ENCODE measurements at regions not wholly inside any gene's neighbourhood (a gene's known extent, or its start where the extent isn't known, plus 50 kb on each side); places are given as distances from the start of the nearest gene placed in this dataset.

DNA sequence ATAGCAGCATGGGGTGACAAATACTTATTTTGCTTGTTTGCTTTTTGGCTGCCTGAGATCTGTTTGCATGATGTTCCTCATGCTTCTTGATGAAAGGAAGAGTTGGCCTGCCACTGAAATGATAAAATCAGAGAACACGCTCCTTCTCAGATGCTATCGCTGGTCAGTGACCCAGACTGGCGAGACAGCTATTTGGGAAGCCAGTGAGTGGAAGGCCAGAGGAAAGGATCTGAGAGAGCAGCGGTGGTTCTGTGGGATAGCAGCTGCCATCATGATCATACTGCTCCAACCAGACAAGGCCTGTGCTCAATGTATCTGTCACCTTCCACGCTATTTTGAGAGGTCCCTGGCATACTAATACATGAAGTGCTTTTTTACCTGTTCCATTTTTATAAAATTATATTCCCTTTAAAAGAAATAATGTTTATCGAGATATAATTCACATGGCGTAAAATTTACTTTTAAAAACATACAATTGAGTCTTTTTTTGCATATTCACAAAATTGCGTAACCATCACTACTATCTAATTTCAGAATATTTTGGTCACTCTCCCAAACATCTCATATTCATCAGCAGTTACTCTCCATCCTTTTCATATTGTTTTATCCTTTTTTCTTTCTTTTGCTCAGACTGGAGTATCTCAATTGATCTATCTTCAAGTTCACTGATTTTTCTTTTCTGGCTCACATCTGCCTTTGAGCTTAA is 695.1 kb downstream of the TNS3 start:
- Histone ChIP-seq H3K4me3 (no peak overlapping the region), H3K4me1 (peaks cover 0 to 3% (median 0%) of the 10 kb centered on the region in 9 donors), H3K27me3 (no peaks in the 10 kb centered on the region), H3K36me3 (no peaks in the 10 kb centered on the region), H3K9me3 (peaks cover 0 to 47% (median 17%) of the 10 kb centered on the region in 11 donors), H3K27ac (no peak overlapping the region)
- ATAC-seq (no peak), DNase-seq (no peak)
- 67 to 80% methylated on average over 8 of the region's 8 CpGs for WGBS, 2 donors
- intact Hi-C loops (cut with DNase I) = no loop called here
- TF ChIP-seq, protein P1, sequence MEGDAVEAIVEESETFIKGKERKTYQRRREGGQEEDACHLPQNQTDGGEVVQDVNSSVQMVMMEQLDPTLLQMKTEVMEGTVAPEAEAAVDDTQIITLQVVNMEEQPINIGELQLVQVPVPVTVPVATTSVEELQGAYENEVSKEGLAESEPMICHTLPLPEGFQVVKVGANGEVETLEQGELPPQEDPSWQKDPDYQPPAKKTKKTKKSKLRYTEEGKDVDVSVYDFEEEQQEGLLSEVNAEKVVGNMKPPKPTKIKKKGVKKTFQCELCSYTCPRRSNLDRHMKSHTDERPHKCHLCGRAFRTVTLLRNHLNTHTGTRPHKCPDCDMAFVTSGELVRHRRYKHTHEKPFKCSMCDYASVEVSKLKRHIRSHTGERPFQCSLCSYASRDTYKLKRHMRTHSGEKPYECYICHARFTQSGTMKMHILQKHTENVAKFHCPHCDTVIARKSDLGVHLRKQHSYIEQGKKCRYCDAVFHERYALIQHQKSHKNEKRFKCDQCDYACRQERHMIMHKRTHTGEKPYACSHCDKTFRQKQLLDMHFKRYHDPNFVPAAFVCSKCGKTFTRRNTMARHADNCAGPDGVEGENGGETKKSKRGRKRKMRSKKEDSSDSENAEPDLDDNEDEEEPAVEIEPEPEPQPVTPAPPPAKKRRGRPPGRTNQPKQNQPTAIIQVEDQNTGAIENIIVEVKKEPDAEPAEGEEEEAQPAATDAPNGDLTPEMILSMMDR (IDR thresholded peaks at IDR 0.05) = no peak

DNA sequence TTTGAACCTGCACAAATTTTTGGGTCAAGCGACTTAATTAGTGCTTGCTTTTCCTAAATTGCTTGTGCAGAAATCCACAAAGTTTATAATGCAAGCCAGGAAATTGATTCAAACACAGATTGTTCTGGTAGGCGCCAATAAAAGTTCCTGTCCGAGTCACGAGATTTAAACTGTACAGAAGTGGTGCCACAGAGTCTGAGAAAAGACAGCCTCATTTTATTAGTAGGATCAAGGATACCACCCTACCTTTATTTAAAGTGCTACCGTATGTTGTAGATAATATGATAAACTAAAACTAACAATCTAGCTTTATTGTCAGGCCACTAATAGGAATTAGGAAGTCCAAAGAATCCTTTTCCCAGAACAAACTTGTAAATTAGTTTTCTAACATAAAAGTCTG is 696.7 kb downstream of the TNS3 start:
- ATAC-seq (peak in 3 of 8 donors; percentile 20 to 63 (median 42)), DNase-seq (no peak)
- H3K9me3 ChIP-seq = peaks cover 0 to 35% (median 17%) of the 10 kb centered on the region in 11 donors
- no peak overlapping the region for H3K4me3 ChIP-seq
- H3K36me3 ChIP-seq = no peaks in the 10 kb centered on the region
- no peaks in the 10 kb centered on the region for H3K27me3 ChIP-seq
- WGBS, 2 donors = 62 to 72% methylated on average over 5 of the region's 5 CpGs
- intact Hi-C loops (cut with DNase I) = no loop called here
- H3K27ac ChIP-seq = peak overlapping the region in 2 of 10 donors; percentile 4 to 46
- H3K4me1 ChIP-seq = peaks cover 0 to 3% (median 0%) of the 10 kb centered on the region in 9 donors
- TF ChIP-seq, protein P1 (IDR thresholded peaks at IDR 0.05) = no peak

DNA sequence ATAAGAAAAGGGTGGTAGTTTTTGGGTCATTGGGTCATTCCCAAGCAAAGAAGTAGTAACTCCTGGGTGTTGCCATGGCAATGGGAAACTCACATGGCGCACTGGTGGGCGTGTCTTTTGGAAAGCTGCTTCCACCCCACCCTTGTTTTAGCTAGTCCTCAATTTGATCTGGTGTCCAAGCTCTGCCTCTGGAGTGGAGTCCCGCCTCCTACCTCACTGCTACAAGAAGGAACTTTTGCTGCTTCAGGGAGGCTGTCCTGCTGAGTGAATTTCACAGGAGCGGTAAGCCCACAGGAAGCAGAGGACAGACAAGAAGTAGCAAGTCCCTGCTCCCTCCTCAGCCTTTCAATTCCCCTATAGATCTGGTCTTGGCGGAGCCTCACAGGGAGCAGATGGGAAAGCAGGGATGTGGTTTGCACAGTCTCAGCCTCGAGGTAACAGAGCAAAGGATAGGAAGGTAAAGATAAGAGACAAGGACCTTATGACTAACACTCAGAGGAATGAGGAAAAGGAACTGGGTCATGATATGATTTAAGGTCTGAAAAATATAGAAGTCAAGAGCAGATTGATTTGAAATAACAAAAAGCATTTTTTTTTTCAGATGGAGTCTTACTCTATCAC is 700.3 kb downstream of the TNS3 start:
- Histone ChIP-seq H3K27me3 (no peaks in the 10 kb centered on the region), H3K4me3 (no peak overlapping the region), H3K9me3 (peaks cover 0 to 4% (median 0%) of the 10 kb centered on the region in 11 donors), H3K4me1 (peaks cover 0 to 3% (median 0%) of the 10 kb centered on the region in 9 donors), H3K36me3 (no peaks in the 10 kb centered on the region), H3K27ac (no peak overlapping the region)
- no peak for ATAC-seq
- intact Hi-C loops (cut with DNase I) = no loop called here
- TF ChIP-seq, protein P1 (IDR thresholded peaks at IDR 0.05) = no peak
- 81 to 87% methylated on average over 6 of the region's 6 CpGs for WGBS, 2 donors
- DNase-seq = no peak

DNA sequence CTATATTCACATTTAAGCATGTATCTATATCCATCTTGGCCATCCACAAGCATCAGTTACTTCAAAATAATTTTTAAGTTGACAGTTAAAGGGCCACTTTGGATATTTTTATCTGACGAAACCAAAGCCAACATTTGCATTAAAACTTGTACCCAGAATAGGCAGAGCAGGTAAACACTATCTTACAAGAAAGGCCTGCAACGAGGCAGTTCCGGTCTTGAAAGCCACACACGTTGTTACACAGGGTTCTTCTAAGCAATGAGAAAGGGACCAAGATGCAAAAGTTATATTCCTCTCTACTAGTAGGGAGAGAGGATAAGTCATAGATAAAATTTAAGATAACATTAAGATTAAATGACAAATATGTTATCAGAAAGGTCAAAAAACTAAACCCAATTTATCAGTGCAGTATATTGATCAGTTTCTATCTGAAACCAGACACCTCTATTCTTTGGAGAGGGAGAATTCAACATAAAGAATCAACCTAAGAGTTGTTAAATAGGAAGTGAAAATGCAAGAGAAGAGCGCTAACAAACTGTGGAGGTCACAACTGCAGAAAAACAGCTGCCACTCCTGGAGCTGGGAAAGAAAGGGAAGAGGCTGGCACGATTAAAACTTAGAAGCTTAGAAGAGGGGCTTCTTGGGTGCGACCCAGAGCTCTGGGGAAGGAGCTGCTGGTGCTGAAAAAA is 701.3 kb downstream of the TNS3 start:
- TF ChIP-seq, protein P1 (IDR thresholded peaks at IDR 0.05) = no peak
- no peak for DNase-seq
- Histone ChIP-seq H3K9me3 (no peaks in the 10 kb centered on the region), H3K4me3 (no peak overlapping the region), H3K4me1 (peaks cover 0 to 3% (median 0%) of the 10 kb centered on the region in 9 donors), H3K27me3 (no peaks in the 10 kb centered on the region), H3K36me3 (no peaks in the 10 kb centered on the region), H3K27ac (no peak overlapping the region)
- 73 to 81% methylated on average over 7 of the region's 7 CpGs for WGBS, 2 donors
- no peak for ATAC-seq
- intact Hi-C loops (cut with DNase I) = no loop called here
